GM13977 (cell line): ENCODE measurements at regions not wholly inside any gene's neighbourhood (a gene's known extent, or its start where the extent isn't known, plus 50 kb on each side); places are given as distances from the start of the nearest gene placed in this dataset.

Experiments
- DNase-seq: peaks from one replicate; pipeline ENCODE4 v3.0.0; 2012; ENCODE audit warnings: low spot score
- in situ Hi-C: fragments of 300-500 bp; cut with MboI; formaldehyde crosslinking; loops from one replicate; pipeline ENCODE4 v1.12.0; 2022; ENCODE audit warnings: low sequenced_read_pairs, low pct_unique_long_range_greater_than_20kb, mixed read lengths, inconsistent platforms; ENCODE audit not compliant: unreplicated experiment
- TF ChIP-seq, protein P1 (sequence below): IDR thresholded peaks from 2 replicates; pipeline ENCODE4 v1.5.1; 2012; ENCODE audit warnings: mild to moderate bottlenecking, control low read depth; ENCODE audit not compliant: insufficient read depth; ENCODE audit errors: extremely low read depth, missing control alignments

DNA sequence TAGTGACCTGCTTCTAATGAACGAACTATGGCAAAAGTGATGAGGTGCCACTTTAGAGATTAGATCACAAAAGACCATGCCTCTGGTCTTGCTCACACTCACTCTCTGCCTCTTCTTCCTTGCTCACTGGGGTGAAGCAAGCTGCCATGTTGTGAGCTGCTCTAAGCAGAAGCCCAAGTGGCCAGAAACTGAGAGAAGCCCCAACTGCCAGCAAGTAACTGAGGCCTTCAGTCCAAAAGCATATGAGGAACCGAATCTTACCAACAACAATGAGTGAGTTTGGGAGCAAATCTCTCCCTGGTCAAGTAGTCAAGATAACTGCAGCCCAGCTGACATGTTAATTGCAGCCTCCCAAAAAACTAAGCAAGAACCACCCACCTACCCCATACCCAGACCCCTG lies 126.0 kb upstream of the ACO1 start:
- DNase-seq = no peak
- TF ChIP-seq, protein P1, sequence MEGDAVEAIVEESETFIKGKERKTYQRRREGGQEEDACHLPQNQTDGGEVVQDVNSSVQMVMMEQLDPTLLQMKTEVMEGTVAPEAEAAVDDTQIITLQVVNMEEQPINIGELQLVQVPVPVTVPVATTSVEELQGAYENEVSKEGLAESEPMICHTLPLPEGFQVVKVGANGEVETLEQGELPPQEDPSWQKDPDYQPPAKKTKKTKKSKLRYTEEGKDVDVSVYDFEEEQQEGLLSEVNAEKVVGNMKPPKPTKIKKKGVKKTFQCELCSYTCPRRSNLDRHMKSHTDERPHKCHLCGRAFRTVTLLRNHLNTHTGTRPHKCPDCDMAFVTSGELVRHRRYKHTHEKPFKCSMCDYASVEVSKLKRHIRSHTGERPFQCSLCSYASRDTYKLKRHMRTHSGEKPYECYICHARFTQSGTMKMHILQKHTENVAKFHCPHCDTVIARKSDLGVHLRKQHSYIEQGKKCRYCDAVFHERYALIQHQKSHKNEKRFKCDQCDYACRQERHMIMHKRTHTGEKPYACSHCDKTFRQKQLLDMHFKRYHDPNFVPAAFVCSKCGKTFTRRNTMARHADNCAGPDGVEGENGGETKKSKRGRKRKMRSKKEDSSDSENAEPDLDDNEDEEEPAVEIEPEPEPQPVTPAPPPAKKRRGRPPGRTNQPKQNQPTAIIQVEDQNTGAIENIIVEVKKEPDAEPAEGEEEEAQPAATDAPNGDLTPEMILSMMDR = no peak
- in situ Hi-C loops = no loop called here

DNA sequence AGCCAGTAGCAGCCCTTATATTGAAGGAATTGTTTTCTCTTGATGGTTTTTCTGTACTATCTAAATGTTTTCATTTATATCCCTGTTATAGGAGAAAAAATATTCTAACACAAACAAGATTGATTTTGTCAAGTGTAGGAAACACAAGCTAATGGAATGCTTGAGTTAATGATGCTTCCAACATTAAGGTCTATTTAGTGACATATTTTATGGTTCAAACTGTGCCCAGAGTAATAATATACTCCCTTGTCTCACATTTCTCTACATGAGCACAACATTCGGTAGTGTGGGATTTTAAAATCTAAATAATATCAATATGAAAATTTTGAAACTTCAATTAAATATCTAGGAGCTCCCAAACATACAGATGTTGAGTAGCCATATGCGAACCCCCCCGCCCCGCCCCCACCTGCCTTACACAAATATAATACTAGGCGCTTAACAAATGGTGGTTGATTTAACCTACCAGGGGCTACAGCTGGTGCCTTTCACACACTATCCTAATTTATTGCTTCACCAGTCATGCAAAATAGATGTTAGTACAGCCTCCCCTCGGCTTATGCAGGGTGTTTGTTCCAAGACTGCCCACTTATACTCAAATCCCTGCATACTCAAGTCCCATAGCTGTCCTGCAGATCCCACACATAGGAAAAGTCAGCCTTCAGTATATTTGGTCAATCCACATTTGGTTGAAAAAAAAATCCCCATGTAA lies 124.1 kb upstream of the ACO1 start:
- in situ Hi-C loops = no loop called here
- TF ChIP-seq, protein P1 = no peak
- no peak for DNase-seq

DNA sequence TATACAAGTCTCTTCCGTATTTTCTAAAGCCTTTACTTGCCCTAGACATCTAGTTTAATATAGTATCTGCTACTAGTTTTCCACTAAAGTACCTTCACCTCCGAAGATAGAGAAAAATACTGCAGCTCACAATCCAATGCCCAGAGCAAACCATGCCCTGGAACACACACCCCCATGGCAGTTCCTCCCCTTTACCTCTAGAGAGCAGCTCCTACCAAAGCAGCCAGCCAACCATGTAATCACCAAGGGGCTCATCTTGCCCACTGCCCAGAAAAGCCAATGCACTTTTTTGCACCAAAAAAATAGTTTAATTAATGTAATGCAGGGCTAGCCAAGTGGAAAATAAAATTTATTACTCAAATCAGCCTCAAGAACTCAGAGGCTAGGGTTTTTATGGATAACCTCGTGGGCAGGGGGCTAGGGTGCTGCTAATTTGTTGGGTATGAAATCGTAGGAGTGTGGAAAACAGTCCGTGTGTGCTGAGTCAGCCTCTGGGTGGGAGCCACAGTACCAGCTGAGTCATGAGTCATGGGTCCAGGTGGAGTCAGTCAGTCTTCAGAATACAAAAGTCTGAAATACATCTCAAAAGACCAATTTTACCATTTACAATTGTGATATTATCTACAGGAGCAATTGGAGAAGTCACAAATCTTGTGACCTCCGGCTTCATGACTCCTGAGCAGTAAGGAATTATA lies 120.1 kb upstream of the ACO1 start:
- DNase-seq = no peak

DNA sequence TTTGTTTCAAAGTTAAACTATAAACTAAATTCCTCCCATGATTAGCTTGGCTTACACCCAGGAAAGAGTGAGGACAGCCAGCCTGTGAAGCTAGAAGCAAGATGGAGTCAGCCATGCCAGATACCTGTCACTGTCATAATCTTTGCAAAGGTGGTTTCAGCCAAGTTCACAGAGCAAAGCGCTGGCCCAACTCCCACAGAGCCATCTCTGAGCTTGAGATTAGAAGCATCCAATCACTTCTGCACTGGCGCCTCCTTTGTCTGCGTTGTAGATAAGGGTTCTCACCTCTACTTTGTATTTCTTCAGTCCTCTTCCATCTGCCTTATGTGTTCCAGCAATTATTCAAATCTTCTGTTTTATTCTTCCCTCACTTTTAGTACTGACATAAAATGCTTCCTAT lies 119.4 kb upstream of the ACO1 start:
- TF ChIP-seq, protein P1 = no peak
- in situ Hi-C loops = no loop called here
- no peak for DNase-seq

More for the DNA sequence above, 120.1 kb upstream of the ACO1 start:
- in situ Hi-C loops = no loop called here
- TF ChIP-seq, protein P1 = no peak

DNA sequence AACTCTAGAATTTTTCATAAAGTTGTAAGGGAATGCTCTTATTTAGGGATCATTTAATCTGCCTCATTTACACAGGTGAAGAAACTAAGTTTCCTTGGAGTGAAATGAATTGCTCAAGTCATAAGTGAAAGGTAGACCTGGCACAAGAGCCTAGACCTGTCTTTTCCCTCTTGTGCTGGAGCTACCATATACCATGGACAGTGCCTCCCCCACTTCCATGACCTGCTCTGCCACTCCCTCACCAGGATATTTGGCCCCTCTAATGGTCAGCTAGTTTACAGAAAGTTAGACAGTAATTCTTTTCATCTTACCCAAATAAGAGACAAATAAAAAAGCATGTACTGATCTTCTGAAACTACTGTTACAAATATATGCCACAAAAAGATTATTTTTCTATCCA lies 105.5 kb upstream of the ACO1 start:
- DNase-seq = no peak
- in situ Hi-C loops = no loop called here
- TF ChIP-seq, protein P1 = no peak

DNA sequence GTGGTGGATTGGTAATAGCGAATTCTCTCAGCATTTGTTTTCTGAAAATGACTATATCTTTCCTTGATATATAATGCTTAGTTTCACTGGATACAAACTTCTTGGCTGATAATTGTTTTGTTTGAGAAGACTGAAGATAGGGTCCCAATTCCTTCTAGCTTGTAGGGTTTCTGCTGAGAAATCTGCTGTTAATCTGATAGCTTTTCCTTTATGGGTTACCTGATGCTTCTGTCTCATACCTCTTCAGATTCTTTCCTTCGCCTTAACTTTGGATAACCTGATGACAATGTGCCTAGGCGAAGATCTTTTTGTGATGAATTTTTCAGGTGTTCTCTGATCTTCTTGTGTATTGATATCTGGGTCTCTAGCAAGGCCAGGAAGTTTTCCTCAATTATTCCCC lies 94.7 kb upstream of the ACO1 start:
- DNase-seq = no peak

More for the DNA sequence above, 94.7 kb upstream of the ACO1 start:
- TF ChIP-seq, protein P1 = no peak
- in situ Hi-C loops = no loop called here
